ENCODE measurements at regions not wholly inside any gene's neighbourhood (a gene's known extent, or its start where the extent isn't known, plus 50 kb on each side); places are given as distances from the start of the nearest gene placed in this dataset.

- no peak for DNase-seq
These were observed 96.2 kb upstream of the VGLL2 start for GRCh38 chr6:117169064-117169665.

- DNase-seq, result no peak
These were observed 95.5 kb upstream of the VGLL2 start for GRCh38 chr6:117169781-117170281.

GRCh38 chr6:117174835-117175360, 90.5 kb upstream of the VGLL2 start:
- DNase-seq, result no peak

- DNase-seq, result peak; percentile 26
These were observed 76.6 kb upstream of the VGLL2 start for GRCh38 chr6:117188627-117189201.

- DNase-seq, result no peak
These were observed 74.3 kb upstream of the VGLL2 start for GRCh38 chr6:117191009-117191408.

- no peak for DNase-seq
These were observed 73.9 kb upstream of the VGLL2 start for GRCh38 chr6:117191448-117191847.

GRCh38 chr6:117194271-117194670, 71.1 kb upstream of the VGLL2 start:
- no peak for DNase-seq

- no peak for DNase-seq
These were observed 70.4 kb upstream of the VGLL2 start for GRCh38 chr6:117194978-117195377.

- DNase-seq, result no peak
These were observed 69.6 kb upstream of the VGLL2 start for GRCh38 chr6:117195728-117196127.

GRCh38 chr6:117200067-117200466, 65.3 kb upstream of the VGLL2 start:
- DNase-seq, result no peak

- no peak for DNase-seq
These were observed 60.5 kb upstream of the VGLL2 start for GRCh38 chr6:117204903-117205302.

- no peak for DNase-seq
These were observed 59.5 kb upstream of the VGLL2 start for GRCh38 chr6:117205876-117206275.

- DNase-seq, result no peak
These were observed 58.8 kb upstream of the VGLL2 start for GRCh38 chr6:117206522-117206921.

GRCh38 chr6:117206944-117207687, 58.2 kb upstream of the VGLL2 start:
- peak; percentile 4 for DNase-seq

GRCh38 chr6:117210279-117210678, 55.1 kb upstream of the VGLL2 start:
- no peak for DNase-seq

- DNase-seq, result no peak
These were observed 49.8 kb upstream of the VGLL2 start for GRCh38 chr6:117215353-117216090.
